K562 (cell line): ENCODE measurements at regions not wholly inside any gene's neighbourhood (a gene's known extent, or its start where the extent isn't known, plus 50 kb on each side); places are given as distances from the start of the nearest gene placed in this dataset.

ENCODE experiments used
- ATAC-seq: fragments of 200-7000 bp; cut with Tn5 transposase; 3 replicates; pipeline ENCODE4 v1.9.1; 2020; ENCODE audit warnings: moderate library complexity
- BruUV-seq: library from RNA; stranded (reverse); fragments of 400-500 nt; replicated peaks from 2 replicates; lab custom pipeline; 2021; lab: Mats Ljungman, UMichigan
- CTCF ChIA-PET: fragments of 300-600 bp; formaldehyde crosslinking; extraction: SDS; loops from one replicate; lab custom pipeline; 2021; ENCODE audit warnings: low intra/inter-chr PET ratio; lab: Yijun Ruan, JAX
- POLR2A ChIA-PET: fragments of 300-600, 350-650 bp; sonication (Branson Sonifier 250); formaldehyde crosslinking; extraction: SDS; loops from one replicate; lab custom pipeline; 2021; ENCODE audit warnings: antibody characterized with exemption, inconsistent platforms; lab: Yijun Ruan, JAX
- DNase-seq, 4 experiments: peaks; one replicate each; pipeline versions ENCODE4 v3.0.0 to v3.0.0-alpha.2; 2011 to 2018; ENCODE audit warnings: low spot score in 3 of 4, mixed read lengths in 3 of 4; ENCODE audit errors: extremely low read depth in 1 of 4
- FAIRE-seq: peaks from 2 replicates; lab custom pipeline; 2011; peaks lifted over from hg19 to GRCh38; lab: Jason Lieb, UNC
- H2AFZ ChIP-seq: 2 replicates; pipeline ENCODE4 v1.6.0; 2011; ENCODE audit warnings: low read depth, low read length, control low read depth, inconsistent platforms
- H3K27ac ChIP-seq: fragments of 200-600 bp; 3 replicates; pipeline ENCODE4 v1.8.0; 2011; ENCODE audit warnings: low read depth, mild to moderate bottlenecking, control low read depth, inconsistent platforms, low read length, moderate library complexity, mixed read lengths; ENCODE audit errors: extremely low read depth
- H3K27me3 ChIP-seq, 2 experiments: fragments of 300-600 bp in 1 of 2; 2 replicates in 1 of 2; 3 replicates in 1 of 2; pipeline versions ENCODE4 v1.6.0 to v1.8.0; 2011; ENCODE audit warnings: inconsistent platforms in 2 of 2, low read length in 2 of 2, mild to moderate bottlenecking in 1 of 2, mixed read lengths in 1 of 2, moderate library complexity in 1 of 2; ENCODE audit not compliant: control insufficient read depth in 2 of 2, insufficient read depth in 2 of 2
- H3K36me3 ChIP-seq: fragments of 300-600 bp; 3 replicates; pipeline ENCODE4 v1.8.0; 2011; ENCODE audit warnings: mild to moderate bottlenecking, low read length, inconsistent platforms; ENCODE audit not compliant: control insufficient read depth, insufficient read depth
- H3K4me1 ChIP-seq, 2 experiments: fragments of 200-600 bp in 1 of 2; replicated peaks in 1 of 2; 2 replicates in 1 of 2; 3 replicates in 1 of 2; pipeline versions ENCODE4 v1.5.1 to v1.8.0; 2011; ENCODE audit warnings: inconsistent platforms in 2 of 2, low read length in 2 of 2, mild to moderate bottlenecking in 1 of 2, mixed read lengths in 1 of 2, moderate library complexity in 1 of 2; ENCODE audit not compliant: control insufficient read depth in 2 of 2, insufficient read depth in 2 of 2
- H3K4me2 ChIP-seq: 2 replicates; pipeline ENCODE4 v1.6.1; 2011; ENCODE audit warnings: low read length, control low read depth, inconsistent platforms, mixed read lengths; ENCODE audit not compliant: insufficient read depth
- H3K4me3 ChIP-seq: fragments of 200-600 bp; sonication (generic), shearing (Covaris generic); 2 replicates; pipeline ENCODE4 v1.5.1; 2016; ENCODE audit warnings: control low read depth, inconsistent platforms
- H3K79me2 ChIP-seq: fragments of 200-600 bp; 3 replicates; pipeline ENCODE4 v1.8.0; 2011; ENCODE audit warnings: low read length, inconsistent platforms; ENCODE audit not compliant: control insufficient read depth, insufficient read depth
- H3K9ac ChIP-seq, 2 experiments: 2 replicates each; pipeline versions ENCODE4 v1.6.0 to v1.6.1; 2011; ENCODE audit warnings: low read depth in 2 of 2, low read length in 2 of 2, control low read depth in 1 of 2, inconsistent platforms in 1 of 2, mild to moderate bottlenecking in 1 of 2, mixed read lengths in 1 of 2; ENCODE audit not compliant: insufficient read depth in 1 of 2
- H3K9me1 ChIP-seq: one replicate; pipeline ENCODE4 v1.6.0; 2011; ENCODE audit warnings: inconsistent platforms, mild to moderate bottlenecking, low read length, moderate library complexity; ENCODE audit not compliant: control insufficient read depth, insufficient read depth
- H3K9me3 ChIP-seq: replicated peaks from 2 replicates; pipeline ENCODE4 v1.5.1; 2011; ENCODE audit warnings: low read depth, low read length, inconsistent platforms; ENCODE audit not compliant: control insufficient read depth, insufficient read depth
- H4K20me1 ChIP-seq: replicated peaks from 2 replicates; pipeline ENCODE4 v1.6.1; 2011; ENCODE audit warnings: low read length, inconsistent platforms, mixed read lengths; ENCODE audit not compliant: control insufficient read depth, insufficient read depth
- MCM3 ChIP-seq: fragments of 450-650 bp; IDR thresholded peaks from 2 replicates; pipeline ENCODE4 v1.6.1; 2016
- PRPF4 ChIP-seq: fragments of 200-400 bp; formaldehyde crosslinking; IDR thresholded peaks from one replicate; pipeline ENCODE4 v1.6.1; 2017; ENCODE audit warnings: low read length, low read depth, mild to moderate bottlenecking; ENCODE audit not compliant: insufficient read depth, poor library complexity, severe bottlenecking
- SMARCC2 ChIP-seq: fragments of 450-650 bp; IDR thresholded peaks from 2 replicates; pipeline ENCODE4 v1.6.1; 2017; ENCODE audit warnings: antibody characterized with exemption, moderate library complexity, mild to moderate bottlenecking, low read depth
- SRF ChIP-seq, 2 experiments: fragments of 250-450, 450-650 bp in 1 of 2; sonication (Bioruptor Pico) in 1 of 2; sonication (generic) in 1 of 2; formaldehyde crosslinking; IDR thresholded peaks; 2 replicates each; pipeline versions ENCODE4 v1.5.0 to v1.5.1; 2020 to 2022; ENCODE audit warnings: mild to moderate bottlenecking in 1 of 2, missing genetic modification reagents in 1 of 2
- ZNF668 ChIP-seq: fragments of 250-450 bp; sonication (Bioruptor Pico); IDR thresholded peaks from 2 replicates; pipeline ENCODE4 v1.8.0; 2022; ENCODE audit warnings: mild to moderate bottlenecking, inconsistent platforms
- ZNF764 ChIP-seq: fragments of 250-450 bp; sonication (Bioruptor Pico); IDR thresholded peaks from 2 replicates; pipeline ENCODE4 v1.4.0; 2020; ENCODE audit warnings: low read depth, mild to moderate bottlenecking, moderate library complexity
- WGBS: fragments of 100-300 bp; shearing (Covaris generic); methylation state at CpG from one replicate; pipeline ENCODE4 v1.1.6; 2016; ENCODE audit warnings: low coverage, mixed read lengths; ENCODE audit not compliant: insufficient coverage; ENCODE audit errors: missing lambda C conversion rate; 5-methylcytosine and 5-hydroxymethylcytosine counted together
- in situ Hi-C: fragments of 300-500 bp; cut with MboI; formaldehyde crosslinking; loops from 4 replicates; pipeline ENCODE4 v1.15.0; 2018; ENCODE audit warnings: inconsistent platforms, mixed read lengths
- intact Hi-C: fragments of 100-400 bp; cut with micrococcal nuclease; formaldehyde crosslinking; loops from 2 replicates; pipeline ENCODE4 v1.14.2; 2022
- TF ChIP-seq, protein P1 (sequence below): fragments of 250-450 bp; sonication (Bioruptor Pico); IDR thresholded peaks from 2 replicates; pipeline ENCODE4 v1.4.0; 2020; ENCODE audit warnings: mild to moderate bottlenecking, moderate library complexity, borderline replicate concordance
- TF ChIP-seq, protein P2 (sequence below): IDR thresholded peaks from 2 replicates; pipeline ENCODE4 v1.6.1; 2011; ENCODE audit not compliant: insufficient read length; ENCODE audit errors: extremely low read depth
- TF ChIP-seq, protein P3 (sequence below): fragments of 250-450 bp; sonication (Bioruptor Pico); IDR thresholded peaks from 2 replicates; pipeline ENCODE4 v1.5.0; 2021

DNA sequence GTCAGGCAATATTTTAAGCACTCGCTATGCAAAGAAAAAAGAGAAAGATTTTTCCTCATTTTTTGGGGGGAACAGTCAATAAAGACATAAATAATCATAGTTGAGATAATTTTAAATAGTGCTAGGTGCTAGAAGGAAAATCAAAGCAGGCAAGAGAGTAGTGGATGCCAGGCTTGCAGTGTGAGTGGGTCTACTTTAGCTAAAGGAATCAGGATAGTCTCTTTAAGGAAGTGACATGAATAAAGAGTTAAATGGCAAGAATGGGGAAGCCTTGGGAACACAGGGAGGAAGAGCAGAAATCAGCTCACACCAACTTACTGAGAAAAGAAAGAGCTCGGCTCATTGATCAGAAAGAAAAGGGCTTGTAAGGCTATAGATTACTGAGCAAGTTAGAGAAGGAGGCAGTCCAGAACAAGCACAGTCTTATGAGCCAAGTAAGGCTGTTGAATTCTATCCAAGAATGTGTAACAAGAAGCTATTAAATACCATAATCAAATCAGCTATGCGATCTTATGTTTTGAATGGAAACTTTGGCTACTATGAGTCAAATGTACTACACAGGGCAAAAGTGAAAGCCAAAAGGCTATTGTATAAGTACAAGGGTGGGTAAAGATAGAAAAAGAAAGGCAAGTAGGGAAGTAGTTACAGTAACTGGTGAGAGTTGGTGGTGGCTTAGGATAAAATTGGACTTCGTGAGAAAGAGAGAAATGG is 833.8 kb upstream of the PIK3C3 start (continued):
- TF ChIP-seq, protein P1, sequence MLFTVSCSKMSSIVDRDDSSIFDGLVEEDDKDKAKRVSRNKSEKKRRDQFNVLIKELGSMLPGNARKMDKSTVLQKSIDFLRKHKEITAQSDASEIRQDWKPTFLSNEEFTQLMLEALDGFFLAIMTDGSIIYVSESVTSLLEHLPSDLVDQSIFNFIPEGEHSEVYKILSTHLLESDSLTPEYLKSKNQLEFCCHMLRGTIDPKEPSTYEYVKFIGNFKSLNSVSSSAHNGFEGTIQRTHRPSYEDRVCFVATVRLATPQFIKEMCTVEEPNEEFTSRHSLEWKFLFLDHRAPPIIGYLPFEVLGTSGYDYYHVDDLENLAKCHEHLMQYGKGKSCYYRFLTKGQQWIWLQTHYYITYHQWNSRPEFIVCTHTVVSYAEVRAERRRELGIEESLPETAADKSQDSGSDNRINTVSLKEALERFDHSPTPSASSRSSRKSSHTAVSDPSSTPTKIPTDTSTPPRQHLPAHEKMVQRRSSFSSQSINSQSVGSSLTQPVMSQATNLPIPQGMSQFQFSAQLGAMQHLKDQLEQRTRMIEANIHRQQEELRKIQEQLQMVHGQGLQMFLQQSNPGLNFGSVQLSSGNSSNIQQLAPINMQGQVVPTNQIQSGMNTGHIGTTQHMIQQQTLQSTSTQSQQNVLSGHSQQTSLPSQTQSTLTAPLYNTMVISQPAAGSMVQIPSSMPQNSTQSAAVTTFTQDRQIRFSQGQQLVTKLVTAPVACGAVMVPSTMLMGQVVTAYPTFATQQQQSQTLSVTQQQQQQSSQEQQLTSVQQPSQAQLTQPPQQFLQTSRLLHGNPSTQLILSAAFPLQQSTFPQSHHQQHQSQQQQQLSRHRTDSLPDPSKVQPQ, result no peak
- TF ChIP-seq SRF (CRISPR knock-in tag; IDR thresholded peaks at IDR 0.05) (no peak), ZNF668 (no peak)
- TF ChIP-seq, protein P2, sequence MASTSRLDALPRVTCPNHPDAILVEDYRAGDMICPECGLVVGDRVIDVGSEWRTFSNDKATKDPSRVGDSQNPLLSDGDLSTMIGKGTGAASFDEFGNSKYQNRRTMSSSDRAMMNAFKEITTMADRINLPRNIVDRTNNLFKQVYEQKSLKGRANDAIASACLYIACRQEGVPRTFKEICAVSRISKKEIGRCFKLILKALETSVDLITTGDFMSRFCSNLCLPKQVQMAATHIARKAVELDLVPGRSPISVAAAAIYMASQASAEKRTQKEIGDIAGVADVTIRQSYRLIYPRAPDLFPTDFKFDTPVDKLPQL, result no peak

DNA sequence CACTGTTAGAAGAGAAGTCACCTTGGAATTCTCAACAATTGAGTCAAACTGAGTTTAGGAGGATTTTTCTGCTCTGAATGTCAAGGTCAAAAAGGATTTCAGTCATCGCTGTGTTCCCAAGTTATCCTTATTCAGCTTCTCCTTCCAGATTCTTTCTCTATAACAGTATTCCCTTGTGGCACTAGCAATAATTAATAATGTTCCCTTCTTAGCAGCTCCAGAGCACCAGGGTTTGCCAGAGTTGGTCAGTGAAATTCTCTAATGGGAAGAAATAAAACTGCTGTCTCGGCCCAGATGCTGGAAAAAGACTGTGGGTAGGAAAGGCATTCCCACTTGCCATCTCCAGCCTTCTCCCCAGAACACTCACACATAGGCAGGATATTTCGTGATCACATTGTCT is 836.0 kb upstream of the PIK3C3 start:
- H3K9ac ChIP-seq, result no peak overlapping the region
- H3K9me1 ChIP-seq, result no peaks in the 10 kb centered on the region
- no peaks in the 10 kb centered on the region; the same call in 1 of the 2 replicates for H3K9me3 ChIP-seq
- H3K27ac ChIP-seq, result no peak overlapping the region
- no peaks in the 10 kb centered on the region for H3K4me1 ChIP-seq
- intact Hi-C loops (no loop called here), in situ Hi-C loops (no loop called here)
- WGBS, result 2% methylated on average over 3 of the region's 3 CpGs
- H3K36me3 ChIP-seq, result no peaks in the 10 kb centered on the region
- H3K4me3 ChIP-seq, result no peak overlapping the region
- no peak for ATAC-seq
- H3K27me3 ChIP-seq, result no peaks in the 10 kb centered on the region
- no peak for FAIRE-seq
- BruUV-seq, result no TSS peak
- ChIA-PET POLR2A (no interaction called here), CTCF (no interaction called here)
- no peak overlapping the region for H3K4me2 ChIP-seq
- no peaks in the 10 kb centered on the region for H3K79me2 ChIP-seq
- H4K20me1 ChIP-seq, result no peaks in the 10 kb centered on the region
- no peak for DNase-seq
- no peak overlapping the region for H2AFZ ChIP-seq
- TF ChIP-seq ZNF764 (CRISPR knock-in tag), result no peak
- TF ChIP-seq PRPF4, result no peak
- TF ChIP-seq SMARCC2, result no peak
- TF ChIP-seq, protein P3, sequence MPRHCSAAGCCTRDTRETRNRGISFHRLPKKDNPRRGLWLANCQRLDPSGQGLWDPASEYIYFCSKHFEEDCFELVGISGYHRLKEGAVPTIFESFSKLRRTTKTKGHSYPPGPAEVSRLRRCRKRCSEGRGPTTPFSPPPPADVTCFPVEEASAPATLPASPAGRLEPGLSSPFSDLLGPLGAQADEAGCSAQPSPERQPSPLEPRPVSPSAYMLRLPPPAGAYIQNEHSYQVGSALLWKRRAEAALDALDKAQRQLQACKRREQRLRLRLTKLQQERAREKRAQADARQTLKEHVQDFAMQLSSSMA (CRISPR knock-in tag), result no peak
- TF ChIP-seq MCM3, result no peak
